Smooth muscle cell (in vitro differentiated cells): ENCODE measurements at regions not wholly inside any gene's neighbourhood (a gene's known extent, or its start where the extent isn't known, plus 50 kb on each side); places are given as distances from the start of the nearest gene placed in this dataset.

Source experiments
- DNase-seq: peaks from one replicate; lab custom pipeline; 2025; ENCODE audit not compliant: unreplicated experiment; lab: John Stamatoyannopoulos, UW
- H2AFZ ChIP-seq: fragments of 200-600 bp; sonication (generic); 2 replicates; pipeline ENCODE4 v1.6.0; 2016; ENCODE audit warnings: antibody characterized with exemption, low read depth, mild to moderate bottlenecking
- H3F3A ChIP-seq: fragments of 200-600 bp; sonication (generic); 2 replicates; pipeline ENCODE4 v1.6.0; 2017; ENCODE audit warnings: antibody characterized with exemption, low read depth
- H3K27ac ChIP-seq: fragments of 200-600 bp; sonication (generic); 2 replicates; pipeline ENCODE4 v1.5.1; 2016; ENCODE audit warnings: low read depth, mild to moderate bottlenecking
- H3K27me3 ChIP-seq: fragments of 200-600 bp; sonication (generic); 2 replicates; pipeline ENCODE4 v1.6.1; 2016; ENCODE audit warnings: low read depth, mild to moderate bottlenecking
- H3K36me3 ChIP-seq: fragments of 200-600 bp; sonication (generic); 2 replicates; pipeline ENCODE4 v1.5.1; 2016; ENCODE audit warnings: low read depth
- H3K4me1 ChIP-seq: fragments of 200-600 bp; sonication (generic); 2 replicates; pipeline ENCODE4 v1.5.1; 2016; ENCODE audit warnings: low read depth
- H3K4me2 ChIP-seq: fragments of 200-600 bp; sonication (generic); 2 replicates; pipeline ENCODE4 v1.6.0; 2016; ENCODE audit warnings: mild to moderate bottlenecking
- H3K4me3 ChIP-seq: fragments of 200-600 bp; sonication (generic); 2 replicates; pipeline ENCODE4 v1.5.1; 2016; ENCODE audit warnings: mild to moderate bottlenecking
- H3K79me2 ChIP-seq: fragments of 200-600 bp; sonication (generic); 2 replicates; pipeline ENCODE4 v1.6.0; 2016; ENCODE audit warnings: low read depth, mild to moderate bottlenecking
- H3K9ac ChIP-seq: fragments of 200-600 bp; sonication (generic); 2 replicates; pipeline ENCODE4 v1.6.0; 2016; ENCODE audit warnings: low read depth
- H3K9me3 ChIP-seq: fragments of 200-600 bp; sonication (generic); replicated peaks from 2 replicates; pipeline ENCODE4 v1.5.1; 2016; ENCODE audit warnings: low read depth
- H4K20me1 ChIP-seq: fragments of 200-600 bp; sonication (generic); 2 replicates; pipeline ENCODE4 v1.6.0; 2016; ENCODE audit warnings: low read depth
- WGBS: methylation state at CpG from one replicate; pipeline ENCODE4 v1.1.7; 2016; ENCODE audit warnings: low lambda C conversion rate; 5-methylcytosine and 5-hydroxymethylcytosine counted together
- TF ChIP-seq, protein P1 (sequence below): fragments of 200-600 bp; sonication (generic); IDR thresholded peaks from 2 replicates; pipeline ENCODE4 v1.5.1; 2017; ENCODE audit warnings: borderline replicate concordance, mild to moderate bottlenecking, antibody characterized with exemption; ENCODE audit not compliant: insufficient read depth, poor library complexity, severe bottlenecking

DNA sequence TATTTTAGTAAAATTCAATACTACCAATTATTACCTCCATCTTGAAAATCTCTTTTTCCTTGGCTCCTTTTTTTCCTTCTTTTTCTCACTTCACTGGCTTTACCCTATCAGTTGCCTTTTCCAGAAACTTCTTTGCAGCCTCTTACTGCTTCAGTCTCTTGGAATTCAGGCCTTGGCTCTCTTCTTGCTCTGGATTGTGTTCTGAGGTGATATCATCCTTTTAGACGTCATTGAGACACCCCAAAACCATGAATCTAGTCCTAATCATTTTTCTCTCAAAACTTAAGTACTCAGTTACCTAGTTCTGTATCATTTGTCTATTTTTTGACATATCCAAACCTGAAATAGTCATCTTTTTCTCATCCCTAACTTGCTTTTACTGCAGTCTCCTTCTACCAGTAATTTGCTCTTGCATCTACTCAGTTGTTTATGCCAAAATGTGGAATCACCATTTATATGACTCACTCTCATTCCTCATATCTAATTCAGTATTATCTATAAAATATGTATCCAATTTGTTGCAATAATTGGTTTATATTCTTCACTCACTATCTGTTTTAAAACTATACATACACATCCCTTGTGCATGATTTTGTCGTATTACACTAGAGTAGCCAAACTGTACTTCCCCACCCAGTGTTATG, 703.2 kb upstream of the CCDC54 start:
- Histone ChIP-seq H3K9me3 (no peaks in the 10 kb centered on the region), H3K4me3 (no peak overlapping the region), H3K27me3 (no peaks in the 10 kb centered on the region), H2AFZ (no peak overlapping the region), H3K79me2 (no peaks in the 10 kb centered on the region), H3K9ac (no peak overlapping the region), H3K36me3 (no peaks in the 10 kb centered on the region), H4K20me1 (no peaks in the 10 kb centered on the region), H3F3A (no peaks in the 10 kb centered on the region), H3K27ac (no peak overlapping the region), H3K4me1 (peaks cover 6% of the 10 kb centered on the region), H3K4me2 (no peak overlapping the region)
- WGBS, result 93% methylated on average over 2 of the region's 2 CpGs
- no peak for DNase-seq
- TF ChIP-seq, protein P1, sequence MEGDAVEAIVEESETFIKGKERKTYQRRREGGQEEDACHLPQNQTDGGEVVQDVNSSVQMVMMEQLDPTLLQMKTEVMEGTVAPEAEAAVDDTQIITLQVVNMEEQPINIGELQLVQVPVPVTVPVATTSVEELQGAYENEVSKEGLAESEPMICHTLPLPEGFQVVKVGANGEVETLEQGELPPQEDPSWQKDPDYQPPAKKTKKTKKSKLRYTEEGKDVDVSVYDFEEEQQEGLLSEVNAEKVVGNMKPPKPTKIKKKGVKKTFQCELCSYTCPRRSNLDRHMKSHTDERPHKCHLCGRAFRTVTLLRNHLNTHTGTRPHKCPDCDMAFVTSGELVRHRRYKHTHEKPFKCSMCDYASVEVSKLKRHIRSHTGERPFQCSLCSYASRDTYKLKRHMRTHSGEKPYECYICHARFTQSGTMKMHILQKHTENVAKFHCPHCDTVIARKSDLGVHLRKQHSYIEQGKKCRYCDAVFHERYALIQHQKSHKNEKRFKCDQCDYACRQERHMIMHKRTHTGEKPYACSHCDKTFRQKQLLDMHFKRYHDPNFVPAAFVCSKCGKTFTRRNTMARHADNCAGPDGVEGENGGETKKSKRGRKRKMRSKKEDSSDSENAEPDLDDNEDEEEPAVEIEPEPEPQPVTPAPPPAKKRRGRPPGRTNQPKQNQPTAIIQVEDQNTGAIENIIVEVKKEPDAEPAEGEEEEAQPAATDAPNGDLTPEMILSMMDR, result no peak

DNA sequence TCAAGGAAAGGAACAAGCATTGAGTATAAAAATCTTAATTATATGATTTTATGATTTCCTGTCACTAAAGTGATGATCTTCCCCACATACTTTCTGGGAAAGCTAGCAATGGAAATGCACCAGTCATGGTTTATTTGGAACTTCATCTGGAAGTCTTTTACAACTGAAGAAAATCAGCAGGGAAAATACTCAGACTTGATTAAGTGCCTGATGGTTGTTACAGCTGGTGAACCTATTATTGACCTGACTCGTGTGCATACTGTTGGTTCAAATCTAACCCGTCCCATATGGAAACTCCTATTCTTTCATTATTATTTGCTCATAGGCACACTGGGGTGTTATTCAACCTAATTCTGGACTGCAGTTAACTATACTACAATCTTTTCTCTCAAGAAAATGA, 701.8 kb upstream of the CCDC54 start:
- no peak for DNase-seq
- H2AFZ ChIP-seq, result no peak overlapping the region

GRCh38 chr3:106678657-106679390, 698.4 kb upstream of the CCDC54 start:
- no peak for DNase-seq
- 88% methylated on average over 12 of the region's 12 CpGs for WGBS
- Histone ChIP-seq H3K27ac (no peak overlapping the region), H3K79me2 (no peaks in the 10 kb centered on the region), H3K9ac (no peak overlapping the region), H3K4me1 (peaks cover 6% of the 10 kb centered on the region), H3K9me3 (no peaks in the 10 kb centered on the region), H3K27me3 (no peaks in the 10 kb centered on the region), H3K4me2 (no peak overlapping the region), H4K20me1 (no peaks in the 10 kb centered on the region), H3K36me3 (no peaks in the 10 kb centered on the region), H3K4me3 (no peak overlapping the region), H2AFZ (no peak overlapping the region), H3F3A (no peaks in the 10 kb centered on the region)
- TF ChIP-seq, protein P1, result no peak

More for the DNA sequence above, 701.8 kb upstream of the CCDC54 start:
- Histone ChIP-seq H3K4me3 (no peak overlapping the region), H4K20me1 (no peaks in the 10 kb centered on the region), H3K4me1 (peaks cover 6% of the 10 kb centered on the region), H3K9ac (no peak overlapping the region), H3K79me2 (no peaks in the 10 kb centered on the region), H3K9me3 (no peaks in the 10 kb centered on the region), H3K27me3 (no peaks in the 10 kb centered on the region), H3K36me3 (no peaks in the 10 kb centered on the region), H3F3A (no peaks in the 10 kb centered on the region), H3K4me2 (no peak overlapping the region), H3K27ac (no peak overlapping the region)
- TF ChIP-seq, protein P1, result no peak
- 91% methylated on average over 2 of the region's 2 CpGs for WGBS
